IMR-90 (cell line): ENCODE measurements at regions not wholly inside any gene's neighbourhood (a gene's known extent, or its start where the extent isn't known, plus 50 kb on each side); places are given as distances from the start of the nearest gene placed in this dataset.

Experiments used
- ATAC-seq: fragments of 200-7000 bp; cut with Tn5 transposase; 2 replicates; pipeline ENCODE4 v1.9.1; 2020; ENCODE audit warnings: low read depth, mild to moderate bottlenecking, moderate library complexity
- BruUV-seq: library from RNA; stranded (reverse); fragments of 400-500 nt; replicated peaks from 2 replicates; lab custom pipeline; 2021; lab: Mats Ljungman, UMichigan
- CTCF ChIA-PET: fragments of 300-600 bp; formaldehyde crosslinking; extraction: SDS; loops from one replicate; lab custom pipeline; 2021; ENCODE audit warnings: antibody characterized with exemption; lab: Yijun Ruan, JAX
- POLR2A ChIA-PET: fragments of 300-600 bp; sonication (Branson Sonifier 250); formaldehyde crosslinking; loops from one replicate; lab custom pipeline; 2022; ENCODE audit warnings: antibody characterized with exemption; ENCODE audit not compliant: unreplicated experiment; lab: Charles Lee
- DNase-seq: peaks from one replicate; pipeline ENCODE4 v3.0.0; 2013
- H2AFZ ChIP-seq: replicated peaks from 2 replicates; pipeline ENCODE3; 2013; ENCODE audit warnings: low read length, mild to moderate bottlenecking; ENCODE audit not compliant: poor library complexity
- H2AK5ac ChIP-seq: 2 replicates; pipeline ENCODE4 v1.6.1; 2013; ENCODE audit warnings: low read depth, low read length, inconsistent platforms
- H2AK9ac ChIP-seq: replicated peaks from 2 replicates; pipeline ENCODE3; 2013; ENCODE audit warnings: mild to moderate bottlenecking, low read depth, low read length, moderate library complexity; ENCODE audit not compliant: poor library complexity
- H2BK120ac ChIP-seq: 2 replicates; pipeline ENCODE4 v1.6.1; 2013; ENCODE audit warnings: low read depth, low read length, inconsistent platforms
- H2BK15ac ChIP-seq: 3 replicates; pipeline ENCODE4 v1.6.1; 2013; ENCODE audit warnings: low read depth, low read length, inconsistent platforms
- H2BK20ac ChIP-seq: 2 replicates; pipeline ENCODE4 v1.6.1; 2013; ENCODE audit warnings: low read depth, mild to moderate bottlenecking, inconsistent platforms, low read length, moderate library complexity
- H2BK5ac ChIP-seq: 2 replicates; pipeline ENCODE4 v1.6.1; 2013; ENCODE audit warnings: mild to moderate bottlenecking, low read depth, low read length, inconsistent platforms; ENCODE audit not compliant: poor library complexity, severe bottlenecking
- H3K14ac ChIP-seq: replicated peaks from 2 replicates; pipeline ENCODE4 v1.6.1; 2013; ENCODE audit warnings: low read depth, low read length, inconsistent platforms
- H3K18ac ChIP-seq: 2 replicates; pipeline ENCODE4 v1.6.1; 2013; ENCODE audit warnings: low read depth, low read length, control low read depth
- H3K23ac ChIP-seq: 2 replicates; pipeline ENCODE4 v1.6.1; 2013; ENCODE audit warnings: low read depth, low read length, inconsistent platforms
- H3K27ac ChIP-seq: 2 replicates; pipeline ENCODE4 v1.5.1; 2013; ENCODE audit warnings: mild to moderate bottlenecking, control low read depth, low read length; ENCODE audit not compliant: insufficient read depth
- H3K27me3 ChIP-seq: 2 replicates; pipeline ENCODE4 v1.6.1; 2013; ENCODE audit warnings: low read length; ENCODE audit not compliant: control insufficient read depth, insufficient read depth
- H3K36me3 ChIP-seq: 2 replicates; pipeline ENCODE4 v1.6.1; 2013; ENCODE audit warnings: low read length, mixed read lengths; ENCODE audit not compliant: control insufficient read depth, insufficient read depth
- H3K4ac ChIP-seq: 2 replicates; pipeline ENCODE4 v1.6.1; 2013; ENCODE audit warnings: low read depth, low read length, inconsistent platforms
- H3K4me1 ChIP-seq: 2 replicates; pipeline ENCODE4 v1.6.1; 2013; ENCODE audit warnings: low read length, mixed read lengths; ENCODE audit not compliant: control insufficient read depth, insufficient read depth
- H3K4me2 ChIP-seq: 2 replicates; pipeline ENCODE4 v1.6.1; 2013; ENCODE audit warnings: low read depth, mild to moderate bottlenecking, control low read depth, low read length, moderate library complexity
- H3K4me3 ChIP-seq: 2 replicates; pipeline ENCODE4 v1.5.1; 2013; ENCODE audit warnings: low read depth, mild to moderate bottlenecking, control low read depth, low read length, moderate library complexity; ENCODE audit not compliant: insufficient read depth
- H3K56ac ChIP-seq: 2 replicates; pipeline ENCODE4 v1.6.1; 2013; ENCODE audit warnings: low read length, inconsistent platforms; ENCODE audit not compliant: insufficient read depth; ENCODE audit errors: extremely low read depth
- H3K79me1 ChIP-seq, 2 experiments: 2 replicates each; pipeline ENCODE4 v1.6.1; 2013; ENCODE audit warnings: low read length in 2 of 2, inconsistent platforms in 1 of 2, low read depth in 1 of 2
- H3K9ac ChIP-seq: 2 replicates; pipeline ENCODE4 v1.6.1; 2013; ENCODE audit warnings: low read depth, low read length, control low read depth
- H3K9me1 ChIP-seq: 2 replicates; pipeline ENCODE4 v1.6.1; 2013; ENCODE audit warnings: low read length, inconsistent platforms; ENCODE audit not compliant: insufficient read depth
- H3K9me3 ChIP-seq: 2 replicates; pipeline ENCODE4 v1.6.1; 2013; ENCODE audit warnings: low read length; ENCODE audit not compliant: control insufficient read depth, insufficient read depth
- H4K20me1 ChIP-seq: 2 replicates; pipeline ENCODE4 v1.6.1; 2013; ENCODE audit warnings: low read length, inconsistent platforms; ENCODE audit not compliant: insufficient read depth
- H4K5ac ChIP-seq: 2 replicates; pipeline ENCODE4 v1.6.1; 2013; ENCODE audit warnings: mild to moderate bottlenecking, low read depth, low read length, control low read depth
- H4K8ac ChIP-seq, 2 experiments: 2 replicates each; pipeline ENCODE4 v1.6.1; 2013; ENCODE audit warnings: low read depth in 2 of 2, low read length in 2 of 2, control low read depth in 1 of 2, inconsistent platforms in 1 of 2
- H4K91ac ChIP-seq: 2 replicates; pipeline ENCODE4 v1.6.1; 2013; ENCODE audit warnings: low read depth, low read length, inconsistent platforms; ENCODE audit not compliant: insufficient read depth
- BHLHE40 ChIP-seq: fragments of 150-350 bp; IDR thresholded peaks from 2 replicates; pipeline ENCODE4 v1.6.1; 2016; ENCODE audit warnings: mild to moderate bottlenecking, low read depth, low read length
- CEBPB ChIP-seq: IDR thresholded peaks from 2 replicates; pipeline ENCODE4 v1.6.1; 2012; ENCODE audit warnings: low read depth, low read length, improper control_type of control experiment
- CHD1 ChIP-seq: IDR thresholded peaks from 2 replicates; pipeline ENCODE4 v1.6.1; 2012; ENCODE audit warnings: low read depth, low read length, improper control_type of control experiment
- MAFK ChIP-seq: IDR thresholded peaks from 2 replicates; pipeline ENCODE4 v1.6.1; 2012; ENCODE audit warnings: low read depth, low read length, improper control_type of control experiment
- MXI1 ChIP-seq: IDR thresholded peaks from 2 replicates; pipeline ENCODE4 v1.6.1; 2012; ENCODE audit warnings: low read depth, mild to moderate bottlenecking, low read length, moderate library complexity, borderline replicate concordance
- NFE2L2 ChIP-seq: fragments of 150-350 bp; IDR thresholded peaks from 2 replicates; pipeline ENCODE4 v1.6.1; 2016; ENCODE audit warnings: low read depth, mild to moderate bottlenecking, low read length
- POLR2A ChIP-seq: IDR thresholded peaks from 2 replicates; pipeline ENCODE4 v1.6.1; 2012; ENCODE audit warnings: mild to moderate bottlenecking, low read depth, low read length
- RAD21 ChIP-seq: IDR thresholded peaks from 2 replicates; pipeline ENCODE4 v1.6.1; 2012; ENCODE audit warnings: low read length, improper control_type of control experiment
- SMC3 ChIP-seq: fragments of 150-350 bp; IDR thresholded peaks from 2 replicates; pipeline ENCODE4 v1.6.1; 2016; ENCODE audit warnings: low read depth, mild to moderate bottlenecking, antibody characterized with exemption, low read length, moderate library complexity
- WGBS, 2 experiments: methylation state at CpG; one replicate each; pipeline versions ENCODE4 v1.1.5 to v1.1.7; 2013; ENCODE audit warnings: missing lambda C conversion rate in 2 of 2; ENCODE audit not compliant: insufficient read length in 1 of 2; ENCODE audit errors: extremely low coverage in 2 of 2; 5-methylcytosine and 5-hydroxymethylcytosine counted together
- dilution Hi-C: fragments of 300-500 bp; cut with HindIII; formaldehyde crosslinking; loops from one replicate; pipeline ENCODE4 v1.14.3; 2018; ENCODE audit warnings: low sequenced_read_pairs; ENCODE audit not compliant: unreplicated experiment
- in situ Hi-C: fragments of 300-500 bp; cut with MboI; formaldehyde crosslinking; loops from 3 replicates; pipeline ENCODE4 v1.14.3; 2019; ENCODE audit warnings: low sequenced_read_pairs, inconsistent platforms, mixed read lengths
- intact Hi-C: fragments of 100-400 bp; cut with micrococcal nuclease; formaldehyde crosslinking; loops from 2 replicates; pipeline ENCODE4 v1.10.0; 2022
- TF ChIP-seq, protein P1 (sequence below): fragments of 150-350 bp; IDR thresholded peaks from 2 replicates; pipeline ENCODE4 v1.6.1; 2017; ENCODE audit warnings: mild to moderate bottlenecking, antibody characterized with exemption, low read length, low read depth
- TF ChIP-seq, protein P2 (sequence below): conservative IDR thresholded peaks from 2 replicates; pipeline ENCODE4 v1.5.1; 2012; ENCODE audit warnings: mild to moderate bottlenecking, low read depth, low read length, improper control_type of control experiment

DNA sequence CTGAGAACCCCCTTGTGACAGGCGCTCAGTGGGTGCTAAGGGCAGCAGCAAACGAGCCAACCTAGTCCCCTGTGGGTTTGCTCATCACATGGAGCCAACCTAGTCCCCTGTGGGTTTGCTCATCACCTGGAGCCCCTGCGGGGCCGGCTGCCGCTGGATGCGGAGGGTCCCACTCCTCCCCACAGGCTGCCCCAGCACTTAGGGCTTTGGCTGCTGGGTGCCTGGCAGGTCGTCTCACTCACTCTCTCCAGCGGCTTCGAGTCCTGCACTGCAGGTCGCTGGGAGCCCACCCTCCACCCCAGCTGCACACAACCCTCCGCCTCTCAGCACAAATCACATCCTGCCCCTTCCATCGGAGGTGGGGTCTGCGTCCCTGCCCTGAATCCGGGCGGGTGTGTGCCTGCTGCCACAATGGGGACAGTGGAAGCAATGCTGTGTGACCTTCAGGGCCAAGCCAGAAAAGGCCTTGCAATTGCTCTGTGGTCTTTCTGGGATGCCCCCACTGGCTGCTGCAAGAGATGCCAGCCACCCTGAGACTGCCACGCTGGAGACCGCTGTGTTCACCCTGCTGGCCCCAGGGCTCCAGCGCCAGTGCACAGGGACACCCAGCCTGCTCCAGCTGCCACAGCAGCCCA lies 248.1 kb upstream of the SALL3 start:
- Histone ChIP-seq H4K8ac (no peak overlapping the region), H3K9me3 (peaks cover 65% of the 10 kb centered on the region), H3K9me1 (no peaks in the 10 kb centered on the region), H3K23ac (no peak overlapping the region), H2AK5ac (no peak overlapping the region), H3K4me2 (no peak overlapping the region), H3K14ac (no peak overlapping the region), H3K4ac (no peak overlapping the region), H3K18ac (no peak overlapping the region), H3K27me3 (no peaks in the 10 kb centered on the region), H2BK20ac (no peak overlapping the region), H3K27ac (no peak overlapping the region), H2AK9ac (no peak overlapping the region), H3K4me3 (no peak overlapping the region), H4K20me1 (no peaks in the 10 kb centered on the region), H3K4me1 (no peaks in the 10 kb centered on the region), H2AFZ (no peak overlapping the region), H2BK15ac (no peak overlapping the region), H4K5ac (no peak overlapping the region), H4K91ac (no peak overlapping the region), H2BK5ac (no peak overlapping the region), H3K36me3 (no peaks in the 10 kb centered on the region), H3K56ac (no peak overlapping the region), H2BK120ac (no peak overlapping the region), H3K79me1 (no peaks in the 10 kb centered on the region), H3K9ac (no peak overlapping the region)
- ATAC-seq = no peak
- ChIA-PET CTCF (no interaction called here), POLR2A (no interaction called here)
- dilution Hi-C loops (no loop called here), intact Hi-C loops (no loop called here), in situ Hi-C loops (no loop called here)
- WGBS, 2 experiments = 72% methylated on average over 4 of the region's 18 CpGs; no CpG with 5 or more reads in 1 of the 2 experiments
- BruUV-seq = no TSS peak
- no peak for TF ChIP-seq SMC3
- no peak for TF ChIP-seq MAFK
- no peak for TF ChIP-seq CEBPB
- no peak for TF ChIP-seq MXI1
- no peak for TF ChIP-seq NFE2L2
- TF ChIP-seq, protein P1, sequence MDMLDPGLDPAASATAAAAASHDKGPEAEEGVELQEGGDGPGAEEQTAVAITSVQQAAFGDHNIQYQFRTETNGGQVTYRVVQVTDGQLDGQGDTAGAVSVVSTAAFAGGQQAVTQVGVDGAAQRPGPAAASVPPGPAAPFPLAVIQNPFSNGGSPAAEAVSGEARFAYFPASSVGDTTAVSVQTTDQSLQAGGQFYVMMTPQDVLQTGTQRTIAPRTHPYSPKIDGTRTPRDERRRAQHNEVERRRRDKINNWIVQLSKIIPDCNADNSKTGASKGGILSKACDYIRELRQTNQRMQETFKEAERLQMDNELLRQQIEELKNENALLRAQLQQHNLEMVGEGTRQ = no peak
- TF ChIP-seq CHD1 = no peak
- TF ChIP-seq BHLHE40 = no peak
- TF ChIP-seq RAD21 = no peak
- TF ChIP-seq, protein P2, sequence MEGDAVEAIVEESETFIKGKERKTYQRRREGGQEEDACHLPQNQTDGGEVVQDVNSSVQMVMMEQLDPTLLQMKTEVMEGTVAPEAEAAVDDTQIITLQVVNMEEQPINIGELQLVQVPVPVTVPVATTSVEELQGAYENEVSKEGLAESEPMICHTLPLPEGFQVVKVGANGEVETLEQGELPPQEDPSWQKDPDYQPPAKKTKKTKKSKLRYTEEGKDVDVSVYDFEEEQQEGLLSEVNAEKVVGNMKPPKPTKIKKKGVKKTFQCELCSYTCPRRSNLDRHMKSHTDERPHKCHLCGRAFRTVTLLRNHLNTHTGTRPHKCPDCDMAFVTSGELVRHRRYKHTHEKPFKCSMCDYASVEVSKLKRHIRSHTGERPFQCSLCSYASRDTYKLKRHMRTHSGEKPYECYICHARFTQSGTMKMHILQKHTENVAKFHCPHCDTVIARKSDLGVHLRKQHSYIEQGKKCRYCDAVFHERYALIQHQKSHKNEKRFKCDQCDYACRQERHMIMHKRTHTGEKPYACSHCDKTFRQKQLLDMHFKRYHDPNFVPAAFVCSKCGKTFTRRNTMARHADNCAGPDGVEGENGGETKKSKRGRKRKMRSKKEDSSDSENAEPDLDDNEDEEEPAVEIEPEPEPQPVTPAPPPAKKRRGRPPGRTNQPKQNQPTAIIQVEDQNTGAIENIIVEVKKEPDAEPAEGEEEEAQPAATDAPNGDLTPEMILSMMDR = no peak
- TF ChIP-seq POLR2A = no peak
- DNase-seq = no peak
